ENCODE measurements at regions not wholly inside any gene's neighbourhood (a gene's known extent, or its start where the extent isn't known, plus 50 kb on each side); places are given as distances from the start of the nearest gene placed in this dataset.
"Not testable (repeated sequence)": the region's sequence is repeated elsewhere in the genome, so short reads cannot be mapped to it uniquely, and the experiment has no call there.

GRCh38 chr7:136122026-136122425, 144.9 kb upstream of the MTPN start:
- WGBS, 2 donors (ENCODE audit: low coverage in 1 of 2): 41 to 48% methylated on average over 1 of the region's 1 CpG
- Histone ChIP-seq H3K27me3 (no peaks in the 10 kb centered on the region), H3K4me3 (no peak overlapping the region), H3K27ac (no peak overlapping the region), H3K4me1 (no peaks in the 10 kb centered on the region), H3K9me3 (no peaks in the 10 kb centered on the region), H3K36me3 (no peaks in the 10 kb centered on the region)
- TF ChIP-seq CTCF (IDR thresholded peaks at IDR 0.05): no peak
- in situ Hi-C loops (cut with MboI; ENCODE audit: low pct_ligation_motif_present in 1 of 4, low pct_unique_long_range_greater_than_20kb in 1 of 4, low sequenced_read_pairs in 3 of 4): no loop called here
- intact Hi-C loops (cut with DNase I; ENCODE audit: low total_unique reads): no loop called here
- DNase-seq: no peak

- intact Hi-C loops (cut with DNase I; ENCODE audit: low total_unique reads) (no loop called here), in situ Hi-C loops (cut with MboI; ENCODE audit: low pct_ligation_motif_present in 1 of 4, low pct_unique_long_range_greater_than_20kb in 1 of 4, low sequenced_read_pairs in 3 of 4) (no loop called here)
- H3K4me3 ChIP-seq: no peak overlapping the region
- H3K27ac ChIP-seq: no peak overlapping the region
- DNase-seq: no peak
- H3K27me3 ChIP-seq: no peaks in the 10 kb centered on the region
- no peaks in the 10 kb centered on the region for H3K36me3 ChIP-seq
- H3K4me1 ChIP-seq: no peaks in the 10 kb centered on the region
- 94% methylated on average over 7 of the region's 7 CpGs; no CpG with 5 or more reads in 1 of the 2 donors for WGBS, 2 donors (ENCODE audit: low coverage in 1 of 2)
- no peak for TF ChIP-seq EP300 (IDR thresholded peaks at IDR 0.05; ENCODE audit: low read depth)
- TF ChIP-seq POLR2AphosphoS5 (IDR thresholded peaks at IDR 0.05): no peak
- TF ChIP-seq CTCF (IDR thresholded peaks at IDR 0.05): no peak
- TF ChIP-seq POLR2A (IDR thresholded peaks at IDR 0.05): no peak
- H3K9me3 ChIP-seq: no peaks in the 10 kb centered on the region
These were observed 140.4 kb upstream of the MTPN start for GRCh38 chr7:136117539-136117938.

DNA sequence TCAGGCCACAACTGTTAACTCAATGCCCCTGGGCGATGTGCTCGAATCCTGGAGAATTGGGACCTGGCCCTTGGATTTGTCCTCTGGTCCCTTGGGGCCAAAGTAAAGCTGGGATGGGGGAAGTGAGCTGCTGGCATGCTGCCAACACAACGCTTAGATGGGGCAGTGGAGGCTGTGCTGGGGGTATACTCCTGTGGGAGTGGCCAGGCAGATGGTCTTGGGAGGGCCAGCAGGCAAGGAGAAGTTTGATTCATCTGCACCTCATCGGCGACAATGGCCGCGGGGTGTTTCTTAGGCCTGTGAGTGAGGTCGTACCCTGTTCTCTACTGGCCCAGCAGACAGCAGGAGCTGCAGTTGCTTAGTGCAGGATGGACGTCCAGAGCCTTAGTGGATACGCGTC, 139.0 kb upstream of the MTPN start:
- H3K36me3 ChIP-seq: no peaks in the 10 kb centered on the region
- no peaks in the 10 kb centered on the region for H3K27me3 ChIP-seq
- intact Hi-C loops (cut with DNase I; ENCODE audit: low total_unique reads): no loop called here
- no peak for DNase-seq
- no peak overlapping the region for H3K27ac ChIP-seq
- no peaks in the 10 kb centered on the region for H3K4me1 ChIP-seq
- in situ Hi-C loops (cut with MboI; ENCODE audit: low pct_ligation_motif_present in 1 of 4, low pct_unique_long_range_greater_than_20kb in 1 of 4, low sequenced_read_pairs in 3 of 4): no loop called here
- H3K9me3 ChIP-seq: no peaks in the 10 kb centered on the region
- no peak for TF ChIP-seq CTCF (IDR thresholded peaks at IDR 0.05)
- no peak for TF ChIP-seq POLR2AphosphoS5 (IDR thresholded peaks at IDR 0.05)
- no peak for TF ChIP-seq EP300 (IDR thresholded peaks at IDR 0.05; ENCODE audit: low read depth)
- no peak for TF ChIP-seq POLR2A (IDR thresholded peaks at IDR 0.05)
- no peak overlapping the region for H3K4me3 ChIP-seq
- WGBS, 2 donors (ENCODE audit: low coverage in 1 of 2): 92% methylated on average over 11 of the region's 11 CpGs; no CpG with 5 or more reads in 1 of the 2 donors

DNA sequence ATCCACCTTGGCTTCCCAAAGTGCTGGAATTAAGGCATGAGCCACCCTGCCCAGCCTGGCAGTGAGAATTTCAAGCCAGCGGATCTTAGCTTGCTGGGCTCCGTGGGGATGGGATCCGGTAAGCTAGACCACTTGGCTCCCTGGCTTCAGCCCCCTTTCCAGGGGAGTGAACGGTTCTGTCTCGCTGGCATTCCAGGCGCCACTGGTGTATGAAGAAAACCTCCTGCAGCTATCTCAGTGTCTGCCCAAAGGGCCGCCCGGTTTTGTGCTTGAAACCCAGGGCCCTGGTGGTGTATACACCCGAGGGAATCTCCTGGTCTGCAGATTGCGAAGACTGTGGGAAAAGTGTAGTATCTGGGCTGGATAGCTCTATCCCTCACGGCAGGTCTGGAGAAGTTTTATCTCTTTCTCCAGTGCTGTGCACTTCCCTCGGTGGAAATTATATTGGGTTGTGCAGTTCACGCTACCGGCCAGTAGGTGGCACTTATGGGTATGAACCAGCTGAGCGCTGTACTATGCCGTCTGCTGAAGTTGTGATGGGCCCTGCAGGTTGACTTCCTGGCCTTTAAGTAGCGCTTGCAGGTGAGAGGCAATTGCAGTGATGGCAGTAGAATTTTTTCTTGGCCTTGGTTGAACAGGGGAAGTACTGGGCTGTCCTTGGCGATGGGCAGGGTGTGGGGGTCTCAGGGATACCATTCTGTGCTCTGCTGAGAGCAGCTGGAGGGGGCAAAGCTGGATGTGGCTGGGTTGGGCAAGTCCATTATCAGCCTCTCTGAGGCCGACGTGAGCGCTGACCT, 138.0 kb upstream of the MTPN start:
- in situ Hi-C loops (cut with MboI; ENCODE audit: low pct_ligation_motif_present in 1 of 4, low pct_unique_long_range_greater_than_20kb in 1 of 4, low sequenced_read_pairs in 3 of 4) (no loop called here), intact Hi-C loops (cut with DNase I; ENCODE audit: low total_unique reads) (loop anchor here (5.0 kb wide), 1 partner anchor 1418 kb away; no protein-coding TSS in a partner anchor)
- no peak overlapping the region for H3K27ac ChIP-seq
- H3K9me3 ChIP-seq: no peaks in the 10 kb centered on the region
- TF ChIP-seq CTCF (IDR thresholded peaks at IDR 0.05): peak; percentile 40 to 63 (median 55)
- no peak for TF ChIP-seq POLR2AphosphoS5 (IDR thresholded peaks at IDR 0.05)
- TF ChIP-seq EP300 (IDR thresholded peaks at IDR 0.05; ENCODE audit: low read depth): no peak
- TF ChIP-seq POLR2A (IDR thresholded peaks at IDR 0.05): no peak
- H3K27me3 ChIP-seq: no peaks in the 10 kb centered on the region
- no peaks in the 10 kb centered on the region for H3K4me1 ChIP-seq
- no peak overlapping the region for H3K4me3 ChIP-seq
- H3K36me3 ChIP-seq: no peaks in the 10 kb centered on the region
- 52% methylated on average over 21 of the region's 21 CpGs; no CpG with 5 or more reads in 1 of the 2 donors for WGBS, 2 donors (ENCODE audit: low coverage in 1 of 2)
- peak; percentile 28 for DNase-seq

- H3K27ac ChIP-seq; DNase-seq; H3K27me3 ChIP-seq; H3K36me3 ChIP-seq; in situ Hi-C loops (cut with MboI; ENCODE audit: low pct_ligation_motif_present in 1 of 4, low pct_unique_long_range_greater_than_20kb in 1 of 4, low sequenced_read_pairs in 3 of 4); H3K4me3 ChIP-seq; H3K4me1 ChIP-seq; H3K9me3 ChIP-seq: not testable (repeated sequence)
- intact Hi-C loops (cut with DNase I; ENCODE audit: low total_unique reads): loop anchor here (5.0 kb wide), 1 partner anchor 1417 kb away; no protein-coding TSS in a partner anchor
- WGBS, 2 donors (ENCODE audit: low coverage in 1 of 2): 60% methylated on average over 6 of the region's 6 CpGs; no CpG with 5 or more reads in 1 of the 2 donors
These were observed 137.3 kb upstream of the MTPN start for GRCh38 chr7:136114467-136114866.

GRCh38 chr7:136109037-136109436, 131.9 kb upstream of the MTPN start:
- 81% methylated on average over 1 of the region's 1 CpG; no CpG with 5 or more reads in 1 of the 2 donors for WGBS, 2 donors (ENCODE audit: low coverage in 1 of 2)
- DNase-seq; in situ Hi-C loops (cut with MboI; ENCODE audit: low pct_ligation_motif_present in 1 of 4, low pct_unique_long_range_greater_than_20kb in 1 of 4, low sequenced_read_pairs in 3 of 4); H3K27ac ChIP-seq; H3K9me3 ChIP-seq; H3K27me3 ChIP-seq; H3K36me3 ChIP-seq; H3K4me3 ChIP-seq; intact Hi-C loops (cut with DNase I; ENCODE audit: low total_unique reads); H3K4me1 ChIP-seq: not testable (repeated sequence)

All from transverse colon (tissue), 4 donors.